K562 (cell line): ENCODE measurements at regions not wholly inside any gene's neighbourhood (a gene's known extent, or its start where the extent isn't known, plus 50 kb on each side); places are given as distances from the start of the nearest gene placed in this dataset.

Source experiments
- ATAC-seq: fragments of 200-7000 bp; cut with Tn5 transposase; 3 replicates; pipeline ENCODE4 v1.9.1; 2020; ENCODE audit warnings: moderate library complexity
- BruUV-seq: library from RNA; stranded (reverse); fragments of 400-500 nt; replicated peaks from 2 replicates; lab custom pipeline; 2021; lab: Mats Ljungman, UMichigan
- CTCF ChIA-PET: fragments of 300-600 bp; formaldehyde crosslinking; extraction: SDS; loops from one replicate; lab custom pipeline; 2021; ENCODE audit warnings: low intra/inter-chr PET ratio; lab: Yijun Ruan, JAX
- POLR2A ChIA-PET: fragments of 300-600, 350-650 bp; sonication (Branson Sonifier 250); formaldehyde crosslinking; extraction: SDS; loops from one replicate; lab custom pipeline; 2021; ENCODE audit warnings: antibody characterized with exemption, inconsistent platforms; lab: Yijun Ruan, JAX
- DNase-seq, 4 experiments: peaks; one replicate each; pipeline versions ENCODE4 v3.0.0 to v3.0.0-alpha.2; 2011 to 2018; ENCODE audit warnings: low spot score in 3 of 4, mixed read lengths in 3 of 4; ENCODE audit errors: extremely low read depth in 1 of 4
- FAIRE-seq: peaks from 2 replicates; lab custom pipeline; 2011; peaks lifted over from hg19 to GRCh38; lab: Jason Lieb, UNC
- H2AFZ ChIP-seq: 2 replicates; pipeline ENCODE4 v1.6.0; 2011; ENCODE audit warnings: low read depth, low read length, control low read depth, inconsistent platforms
- H3K27ac ChIP-seq: fragments of 200-600 bp; 3 replicates; pipeline ENCODE4 v1.8.0; 2011; ENCODE audit warnings: low read depth, mild to moderate bottlenecking, control low read depth, inconsistent platforms, low read length, moderate library complexity, mixed read lengths; ENCODE audit errors: extremely low read depth
- H3K27me3 ChIP-seq, 2 experiments: fragments of 300-600 bp in 1 of 2; 2 replicates in 1 of 2; 3 replicates in 1 of 2; pipeline versions ENCODE4 v1.6.0 to v1.8.0; 2011; ENCODE audit warnings: inconsistent platforms in 2 of 2, low read length in 2 of 2, mild to moderate bottlenecking in 1 of 2, mixed read lengths in 1 of 2, moderate library complexity in 1 of 2; ENCODE audit not compliant: control insufficient read depth in 2 of 2, insufficient read depth in 2 of 2
- H3K36me3 ChIP-seq: fragments of 300-600 bp; 3 replicates; pipeline ENCODE4 v1.8.0; 2011; ENCODE audit warnings: mild to moderate bottlenecking, low read length, inconsistent platforms; ENCODE audit not compliant: control insufficient read depth, insufficient read depth
- H3K4me1 ChIP-seq, 2 experiments: fragments of 200-600 bp in 1 of 2; replicated peaks in 1 of 2; 2 replicates in 1 of 2; 3 replicates in 1 of 2; pipeline versions ENCODE4 v1.5.1 to v1.8.0; 2011; ENCODE audit warnings: inconsistent platforms in 2 of 2, low read length in 2 of 2, mild to moderate bottlenecking in 1 of 2, mixed read lengths in 1 of 2, moderate library complexity in 1 of 2; ENCODE audit not compliant: control insufficient read depth in 2 of 2, insufficient read depth in 2 of 2
- H3K4me2 ChIP-seq: 2 replicates; pipeline ENCODE4 v1.6.1; 2011; ENCODE audit warnings: low read length, control low read depth, inconsistent platforms, mixed read lengths; ENCODE audit not compliant: insufficient read depth
- H3K4me3 ChIP-seq: fragments of 200-600 bp; sonication (generic), shearing (Covaris generic); 2 replicates; pipeline ENCODE4 v1.5.1; 2016; ENCODE audit warnings: control low read depth, inconsistent platforms
- H3K79me2 ChIP-seq: fragments of 200-600 bp; 3 replicates; pipeline ENCODE4 v1.8.0; 2011; ENCODE audit warnings: low read length, inconsistent platforms; ENCODE audit not compliant: control insufficient read depth, insufficient read depth
- H3K9ac ChIP-seq, 2 experiments: 2 replicates each; pipeline versions ENCODE4 v1.6.0 to v1.6.1; 2011; ENCODE audit warnings: low read depth in 2 of 2, low read length in 2 of 2, control low read depth in 1 of 2, inconsistent platforms in 1 of 2, mild to moderate bottlenecking in 1 of 2, mixed read lengths in 1 of 2; ENCODE audit not compliant: insufficient read depth in 1 of 2
- H3K9me1 ChIP-seq: one replicate; pipeline ENCODE4 v1.6.0; 2011; ENCODE audit warnings: inconsistent platforms, mild to moderate bottlenecking, low read length, moderate library complexity; ENCODE audit not compliant: control insufficient read depth, insufficient read depth
- H3K9me3 ChIP-seq: replicated peaks from 2 replicates; pipeline ENCODE4 v1.5.1; 2011; ENCODE audit warnings: low read depth, low read length, inconsistent platforms; ENCODE audit not compliant: control insufficient read depth, insufficient read depth
- H4K20me1 ChIP-seq: replicated peaks from 2 replicates; pipeline ENCODE4 v1.6.1; 2011; ENCODE audit warnings: low read length, inconsistent platforms, mixed read lengths; ENCODE audit not compliant: control insufficient read depth, insufficient read depth
- EGR1 ChIP-seq: fragments of 450-650 bp; conservative IDR thresholded peaks from 2 replicates; pipeline ENCODE4 v1.6.1; 2017; ENCODE audit warnings: mild to moderate bottlenecking
- ERF ChIP-seq: fragments of 450-650 bp; formaldehyde crosslinking; IDR thresholded peaks from 2 replicates; pipeline ENCODE4 v1.4.0; 2020; ENCODE audit warnings: mild to moderate bottlenecking, mixed read lengths
- ID3 ChIP-seq, 2 experiments: fragments of 250-450 bp in 1 of 2; fragments of 450-650 bp in 1 of 2; sonication (Bioruptor Pico) in 1 of 2; IDR thresholded peaks; 2 replicates each; pipeline versions ENCODE4 v1.6.1 to v1.8.0; 2016 to 2021; ENCODE audit warnings: mild to moderate bottlenecking in 2 of 2, moderate library complexity in 2 of 2, missing compliant biosample characterization in 1 of 2, missing genetic modification characterization in 1 of 2
- MLLT1 ChIP-seq, 2 experiments: fragments of 450-650 bp; IDR thresholded peaks; 2 replicates each; pipeline ENCODE4 v1.6.1; 2016
- MYC ChIP-seq, 2 experiments: fragments of 250-450 bp in 1 of 2; sonication (Bioruptor Pico) in 1 of 2; IDR thresholded peaks; 2 replicates each; pipeline versions ENCODE4 v1.5.1 to v1.6.1; 2012 to 2021; ENCODE audit warnings: low read depth in 2 of 2, borderline replicate concordance in 1 of 2, improper control_type of control experiment in 1 of 2, low read length in 1 of 2, mild to moderate bottlenecking in 1 of 2, moderate library complexity in 1 of 2
- PCBP2 ChIP-seq: fragments of 200-400 bp; formaldehyde crosslinking; IDR thresholded peaks from 2 replicates; pipeline ENCODE4 v1.6.1; 2018; ENCODE audit warnings: low read length, low read depth, mild to moderate bottlenecking, moderate library complexity; ENCODE audit not compliant: poor library complexity, severe bottlenecking
- SP1 ChIP-seq: sonication (generic); formaldehyde crosslinking; IDR thresholded peaks from 2 replicates; pipeline ENCODE4 v1.8.1; 2022; ENCODE audit warnings: mild to moderate bottlenecking, missing genetic modification reagents
- TCF7 ChIP-seq: sonication (generic); IDR thresholded peaks from 2 replicates; pipeline ENCODE4 v1.6.1; 2016; ENCODE audit warnings: antibody characterized with exemption, borderline replicate concordance
- WGBS: fragments of 100-300 bp; shearing (Covaris generic); methylation state at CpG from one replicate; pipeline ENCODE4 v1.1.6; 2016; ENCODE audit warnings: low coverage, mixed read lengths; ENCODE audit not compliant: insufficient coverage; ENCODE audit errors: missing lambda C conversion rate; 5-methylcytosine and 5-hydroxymethylcytosine counted together
- in situ Hi-C: fragments of 300-500 bp; cut with MboI; formaldehyde crosslinking; loops from 4 replicates; pipeline ENCODE4 v1.15.0; 2018; ENCODE audit warnings: inconsistent platforms, mixed read lengths
- intact Hi-C: fragments of 100-400 bp; cut with micrococcal nuclease; formaldehyde crosslinking; loops from 2 replicates; pipeline ENCODE4 v1.14.2; 2022

- H3K9ac ChIP-seq, result no peak overlapping the region
- ATAC-seq (no peak), FAIRE-seq (no peak), DNase-seq (no peak)
- TF ChIP-seq PCBP2 (no peak), MYC (IDR thresholded peaks at IDR 0.05; ENCODE audit: low read depth, low read length) (no peak), MYC (CRISPR knock-in tag; IDR thresholded peaks at IDR 0.05; ENCODE audit: borderline replicate concordance, low read depth) (no peak), SP1 (CRISPR knock-in tag) (no peak), EGR1 (no peak), MLLT1 (IDR thresholded peaks at IDR 0.05) (no peak), ERF (CRISPR knock-in tag) (no peak), ID3 (CRISPR knock-in tag; IDR thresholded peaks at IDR 0.05) (no peak), ID3 (tag; IDR thresholded peaks at IDR 0.05) (no peak), TCF7 (no peak)
- H3K4me1 ChIP-seq, result no peaks in the 10 kb centered on the region; a peak in 2 of 5 replicates
- no peaks in the 10 kb centered on the region for H3K9me1 ChIP-seq
- H4K20me1 ChIP-seq, result no peaks in the 10 kb centered on the region
- ChIA-PET CTCF (no interaction called here), POLR2A (no interaction called here)
- no peaks in the 10 kb centered on the region for H3K27me3 ChIP-seq
- H2AFZ ChIP-seq, result no peak overlapping the region
- no TSS peak for BruUV-seq
- intact Hi-C loops, result no loop called here
- no peaks in the 10 kb centered on the region for H3K9me3 ChIP-seq
- no peak overlapping the region for H3K27ac ChIP-seq
- no peak overlapping the region for H3K4me2 ChIP-seq
- no peak overlapping the region for H3K4me3 ChIP-seq
- H3K79me2 ChIP-seq, result no peaks in the 10 kb centered on the region
- in situ Hi-C loops, result no loop called here
- H3K36me3 ChIP-seq, result no peaks in the 10 kb centered on the region
- WGBS, result 17% methylated on average over 3 of the region's 3 CpGs
Observed at GRCh38 chr12:83317595-83317994, 630.9 kb downstream of the TMTC2 start.
